ENCODE measurements at regions not wholly inside any gene's neighbourhood (a gene's known extent, or its start where the extent isn't known, plus 50 kb on each side); places are given as distances from the start of the nearest gene placed in this dataset.

- H3K27ac ChIP-seq, result no peak overlapping the region
These were observed 216.8 kb downstream of the HACE1 start for GRCh38 chr6:104642871-104643270.

DNA sequence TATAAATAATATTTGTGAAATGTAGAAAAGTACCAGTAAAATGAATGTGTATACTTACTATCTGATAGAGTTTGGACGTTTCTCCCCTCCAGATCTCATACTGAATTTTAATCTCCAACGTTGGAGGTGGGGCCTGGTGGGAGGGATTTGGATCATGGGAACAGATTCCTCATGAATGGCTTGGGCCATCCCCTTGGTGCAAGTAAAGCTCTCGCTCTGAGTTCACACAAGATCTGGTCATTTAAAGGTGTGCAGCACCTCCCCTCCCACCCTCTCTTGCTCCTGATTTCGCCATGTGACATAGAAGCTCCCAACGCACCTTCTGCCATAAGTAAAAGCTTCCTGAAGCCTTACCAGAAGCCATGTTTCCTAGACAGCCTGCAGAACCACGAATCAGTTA, 219.0 kb downstream of the HACE1 start:
- no peak for TF ChIP-seq ZFX (IDR thresholded peaks at IDR 0.05; ENCODE audit: borderline replicate concordance)
- no peak for TF ChIP-seq CTCF (IDR thresholded peaks at IDR 0.05)
- no peak overlapping the region for H3K27ac ChIP-seq

More at GRCh38 chr6:104642871-104643270, 216.8 kb downstream of the HACE1 start:
- TF ChIP-seq CTCF (IDR thresholded peaks at IDR 0.05) (no peak), ZFX (IDR thresholded peaks at IDR 0.05; ENCODE audit: borderline replicate concordance) (no peak)

DNA sequence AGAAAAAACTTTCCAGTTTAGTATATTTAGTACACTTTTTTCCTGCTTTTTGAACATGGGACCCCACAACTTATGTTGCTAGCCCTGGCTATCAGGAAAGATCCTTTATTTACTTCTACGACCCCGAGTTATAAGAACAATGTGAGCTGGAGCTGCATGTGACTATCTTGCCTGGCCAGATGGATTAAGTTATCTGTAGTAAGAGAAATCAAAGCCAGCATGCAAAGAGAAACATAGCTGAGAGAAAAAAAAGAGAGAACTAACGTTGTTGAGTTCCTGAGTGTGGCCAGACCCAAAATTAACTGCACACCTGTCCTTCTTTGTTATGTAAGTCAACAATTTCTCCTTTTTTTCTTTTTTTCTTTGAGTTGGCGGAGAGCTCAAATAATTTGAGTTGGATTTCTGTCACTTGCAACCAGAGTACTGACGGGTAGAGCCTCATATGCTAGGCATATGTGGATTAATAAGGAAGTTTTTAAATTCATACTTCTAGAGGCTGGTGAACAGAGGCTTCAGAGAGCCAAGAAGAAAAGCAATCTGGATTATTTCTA, 219.5 kb downstream of the HACE1 start:
- no peak overlapping the region for H3K27ac ChIP-seq
- TF ChIP-seq CTCF (IDR thresholded peaks at IDR 0.05) (no peak), ZFX (IDR thresholded peaks at IDR 0.05; ENCODE audit: borderline replicate concordance) (no peak)

DNA sequence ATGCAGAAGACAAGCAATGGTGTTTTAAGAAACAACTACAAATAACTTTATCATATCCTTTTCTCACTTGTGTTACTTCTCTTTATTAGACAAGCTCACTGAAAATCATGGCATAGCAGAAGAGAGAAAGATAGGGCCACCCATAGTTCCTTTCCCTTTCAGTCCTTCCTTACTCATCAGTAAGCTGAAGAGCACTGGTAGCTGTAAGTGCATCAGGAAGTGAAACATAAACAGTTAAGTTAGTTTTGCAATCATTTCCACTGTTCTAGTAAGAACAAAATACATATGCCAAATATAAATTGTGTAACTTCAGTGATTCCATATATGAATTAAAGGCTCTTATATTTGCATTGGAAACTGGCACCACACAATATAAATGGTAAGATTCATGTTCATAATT, 220.1 kb downstream of the HACE1 start:
- H3K27ac ChIP-seq, result peak overlapping the region; percentile 10; the same call in 1 of the 2 replicates
- TF ChIP-seq ZFX (IDR thresholded peaks at IDR 0.05; ENCODE audit: borderline replicate concordance), result no peak

DNA sequence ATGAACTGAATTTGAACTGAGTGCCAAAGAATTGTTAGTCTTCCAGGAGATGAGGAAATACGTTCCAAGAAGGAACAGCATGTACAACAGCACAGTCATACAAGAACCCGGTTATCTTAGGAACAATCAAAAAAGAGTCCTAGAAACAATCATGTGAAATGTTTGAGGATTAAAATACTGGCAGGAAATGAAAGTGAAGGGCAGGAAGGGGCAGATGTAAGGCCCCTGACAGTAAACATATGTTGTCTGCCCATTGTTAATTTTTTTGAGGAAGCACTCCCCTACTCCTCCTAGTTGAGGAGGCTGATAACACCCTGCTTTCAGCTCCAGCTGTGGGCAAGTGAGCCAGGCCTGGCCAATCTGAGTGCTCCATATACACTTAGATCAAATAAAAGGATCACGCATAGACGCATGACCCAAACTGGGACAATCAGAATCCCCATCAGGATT, 220.9 kb downstream of the HACE1 start:
- peak overlapping the region; percentile 10; the same call in 1 of the 2 replicates for H3K27ac ChIP-seq

DNA sequence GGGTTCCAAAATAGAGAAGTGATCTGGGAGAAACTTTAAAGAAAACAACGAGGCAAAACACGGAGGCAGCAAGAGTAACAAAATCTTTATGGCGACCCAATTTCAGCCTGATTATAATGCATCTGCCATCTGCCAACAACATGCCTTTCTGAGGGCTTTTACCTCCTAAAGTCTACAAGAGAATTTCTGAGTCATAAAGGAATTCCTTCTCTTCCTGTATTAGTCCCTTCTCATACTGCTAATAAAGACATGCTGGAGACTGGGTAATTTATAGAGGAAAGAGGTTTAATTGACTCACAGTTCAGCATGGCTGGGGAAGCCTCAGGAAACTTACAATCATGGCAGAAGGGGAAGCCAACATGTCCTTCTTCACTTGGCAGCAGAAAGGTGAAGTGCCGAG, 226.6 kb downstream of the HACE1 start:
- TF ChIP-seq CTCF (IDR thresholded peaks at IDR 0.05), result no peak
- TF ChIP-seq ZFX (IDR thresholded peaks at IDR 0.05; ENCODE audit: borderline replicate concordance), result no peak
- H3K27ac ChIP-seq, result no peak overlapping the region

More for the DNA sequence above, 220.9 kb downstream of the HACE1 start:
- TF ChIP-seq ZFX (IDR thresholded peaks at IDR 0.05; ENCODE audit: borderline replicate concordance) (no peak), CTCF (IDR thresholded peaks at IDR 0.05) (no peak)

GRCh38 chr6:104632588-104632987, 227.1 kb downstream of the HACE1 start:
- no peak for TF ChIP-seq ZFX (IDR thresholded peaks at IDR 0.05; ENCODE audit: borderline replicate concordance)
- TF ChIP-seq CTCF (IDR thresholded peaks at IDR 0.05), result no peak
- no peak overlapping the region for H3K27ac ChIP-seq

DNA sequence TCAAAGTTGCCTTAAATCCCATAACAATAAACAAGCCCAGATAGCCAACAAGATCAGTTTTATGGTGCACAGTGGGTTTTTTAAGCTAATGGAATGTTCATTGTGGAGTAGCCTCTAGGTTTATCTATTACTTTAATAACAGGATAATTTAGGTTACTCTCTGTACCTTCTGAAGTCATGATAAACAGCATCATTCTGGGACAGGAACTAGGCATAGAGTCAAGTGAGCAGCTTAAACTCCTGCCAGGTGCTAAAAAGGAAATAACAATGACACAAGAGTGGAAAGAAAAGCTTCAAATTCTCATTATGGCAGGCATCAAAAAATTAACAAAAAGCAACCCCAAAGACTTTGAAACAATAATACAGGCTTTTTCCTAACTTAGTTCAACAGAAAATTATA, 228.8 kb downstream of the HACE1 start:
- TF ChIP-seq CTCF (IDR thresholded peaks at IDR 0.05) (no peak), ZFX (IDR thresholded peaks at IDR 0.05; ENCODE audit: borderline replicate concordance) (no peak)

More for the DNA sequence above, 228.8 kb downstream of the HACE1 start:
- H3K27ac ChIP-seq, result no peak overlapping the region

Data from 22Rv1 (cell line).